BJ (cell line): ENCODE measurements at regions not wholly inside any gene's neighbourhood (a gene's known extent, or its start where the extent isn't known, plus 50 kb on each side); places are given as distances from the start of the nearest gene placed in this dataset.

Experiments used
- CTCF ChIA-PET: fragments of 350-600 bp; formaldehyde crosslinking; extraction: SDS; loops from one replicate; lab custom pipeline; 2021; ENCODE audit warnings: antibody characterized with exemption, inconsistent platforms; lab: Yijun Ruan, JAX
- POLR2A ChIA-PET: fragments of 300-600 bp; sonication (Branson Sonifier 250); formaldehyde crosslinking; extraction: SDS; loops from one replicate; lab custom pipeline; 2021; ENCODE audit warnings: antibody characterized with exemption; lab: Charles Lee
- DNase-seq: peaks from one replicate; pipeline ENCODE4 v3.0.0-alpha.2; 2011; ENCODE audit warnings: low read depth
- H3K27me3 ChIP-seq: 2 replicates; pipeline ENCODE4 v1.6.0; 2011; ENCODE audit warnings: low read length; ENCODE audit not compliant: control insufficient read depth, insufficient read depth
- H3K36me3 ChIP-seq: 2 replicates; pipeline ENCODE4 v1.5.1; 2011; ENCODE audit warnings: low read length; ENCODE audit not compliant: control insufficient read depth, insufficient read depth
- H3K4me3 ChIP-seq: 2 replicates; pipeline ENCODE4 v1.5.1; 2011; ENCODE audit warnings: low read depth, mild to moderate bottlenecking, control low read depth, low read length
- CTCF ChIP-seq: IDR thresholded peaks from 2 replicates; pipeline ENCODE4 v1.5.1; 2011; ENCODE audit warnings: low read depth, mild to moderate bottlenecking, control low read depth, inconsistent platforms, low read length, moderate library complexity; ENCODE audit not compliant: insufficient read depth

GRCh38 chr10:3468919-3469638 lies 296.5 kb upstream of the PITRM1 start:
- H3K36me3 ChIP-seq: no peaks in the 10 kb centered on the region
- POLR2A ChIA-PET: interaction anchor here (0.5 kb wide), 2 partner anchors 175 to 316 kb away, joined by 3 read pairs; partner anchors contain the start of gene KLF6

GRCh38 chr10:3467052-3467951 lies 294.7 kb upstream of the PITRM1 start:
- no peaks in the 10 kb centered on the region for H3K36me3 ChIP-seq
- POLR2A ChIA-PET: interaction anchor here (0.6 kb wide), 1 partner anchor 385 kb away, joined by 3 read pairs; no protein-coding TSS in a partner anchor
- peak; percentile 55 for TF ChIP-seq CTCF
- no peaks in the 10 kb centered on the region for H3K27me3 ChIP-seq
- peak; percentile 96 for DNase-seq
- CTCF ChIA-PET: interaction anchor here (0.6 to 1.2 kb wide), 4 partner anchors 8 to 1189 kb away, joined by 3 to 4 read pairs (median 4); no protein-coding TSS in a partner anchor
- H3K4me3 ChIP-seq: peak overlapping the region; percentile 26

More at GRCh38 chr10:3468919-3469638, 296.5 kb upstream of the PITRM1 start:
- CTCF ChIA-PET: interaction anchor here (1.3 kb wide), 1 partner anchor 1298 kb away, joined by 3 read pairs; no protein-coding TSS in a partner anchor
- peak; percentile 90 for DNase-seq
- no peak for TF ChIP-seq CTCF
- no peaks in the 10 kb centered on the region for H3K27me3 ChIP-seq
- no peak overlapping the region for H3K4me3 ChIP-seq

- Histone ChIP-seq H3K4me3 (no peak overlapping the region), H3K36me3 (no peaks in the 10 kb centered on the region), H3K27me3 (no peaks in the 10 kb centered on the region)
- DNase-seq: no peak
- CTCF ChIA-PET: interaction anchor here (0.8 to 1.0 kb wide), 2 partner anchors 10 to 21 kb away, joined by 3 to 4 read pairs; no protein-coding TSS in a partner anchor
- POLR2A ChIA-PET: no interaction called here
- TF ChIP-seq CTCF: no peak
Measured at GRCh38 chr10:3465406-3465891, 292.9 kb upstream of the PITRM1 start.

- TF ChIP-seq CTCF: no peak
- no peak for DNase-seq
- no peak overlapping the region for H3K4me3 ChIP-seq
- POLR2A ChIA-PET: no interaction called here
- H3K36me3 ChIP-seq: no peaks in the 10 kb centered on the region
- H3K27me3 ChIP-seq: no peaks in the 10 kb centered on the region
- CTCF ChIA-PET: interaction anchor here (0.8 to 1.0 kb wide), 2 partner anchors 9 to 21 kb away, joined by 3 to 4 read pairs; no protein-coding TSS in a partner anchor
Measured at GRCh38 chr10:3464760-3465405, 292.3 kb upstream of the PITRM1 start.
